ENCODE measurements at regions not wholly inside any gene's neighbourhood (a gene's known extent, or its start where the extent isn't known, plus 50 kb on each side); places are given as distances from the start of the nearest gene placed in this dataset.

- TF ChIP-seq POLR2A (IDR thresholded peaks at IDR 0.05; ENCODE audit: low read depth, low read length) (no peak), POLR2AphosphoS5 (IDR thresholded peaks at IDR 0.05; ENCODE audit: low read depth, low read length) (no peak)
Observed at GRCh38 chr18:42545825-42546224, 569.7 kb downstream of the RIT2 start.

Measured in GM12892 (cell line).